H9 (cell line): ENCODE measurements at regions not wholly inside any gene's neighbourhood (a gene's known extent, or its start where the extent isn't known, plus 50 kb on each side); places are given as distances from the start of the nearest gene placed in this dataset.

Source experiments
- DNase-seq: peaks from one replicate; pipeline ENCODE4 v3.0.0-alpha.2; 2017
- H2AFZ ChIP-seq: one replicate; pipeline ENCODE4 v1.6.1; 2013; ENCODE audit warnings: mild to moderate bottlenecking, low read length, control low read depth, moderate library complexity
- H2AK5ac ChIP-seq: 2 replicates; pipeline ENCODE4 v1.6.1; 2013; ENCODE audit warnings: low read length, control low read depth, mixed read lengths; ENCODE audit not compliant: insufficient read length
- H2BK120ac ChIP-seq: one replicate; pipeline ENCODE4 v1.6.1; 2013; ENCODE audit warnings: low read depth, mild to moderate bottlenecking, low read length, control low read depth, inconsistent platforms; ENCODE audit not compliant: poor library complexity, severe bottlenecking
- H2BK12ac ChIP-seq: 2 replicates; pipeline ENCODE4 v1.6.1; 2013; ENCODE audit warnings: low read length, control low read depth, mixed read lengths, low read depth; ENCODE audit not compliant: insufficient read length
- H2BK15ac ChIP-seq: 2 replicates; pipeline ENCODE4 v1.6.1; 2013; ENCODE audit warnings: low read depth, low read length, control low read depth
- H2BK20ac ChIP-seq: one replicate; pipeline ENCODE4 v1.6.1; 2013; ENCODE audit warnings: low read depth, mild to moderate bottlenecking, low read length, control low read depth, inconsistent platforms; ENCODE audit not compliant: poor library complexity, severe bottlenecking
- H2BK5ac ChIP-seq: 2 replicates; pipeline ENCODE4 v1.6.1; 2013; ENCODE audit warnings: low read length, control low read depth, mixed read lengths; ENCODE audit not compliant: insufficient read length
- H3K14ac ChIP-seq: 2 replicates; pipeline ENCODE4 v1.6.1; 2013; ENCODE audit warnings: low read length, control low read depth; ENCODE audit not compliant: insufficient read depth
- H3K18ac ChIP-seq: 2 replicates; pipeline ENCODE4 v1.6.1; 2013; ENCODE audit warnings: low read depth, mild to moderate bottlenecking, mixed read lengths, low read length, control low read depth; ENCODE audit not compliant: insufficient read length
- H3K23ac ChIP-seq: 2 replicates; pipeline ENCODE4 v1.6.1; 2013; ENCODE audit warnings: low read length, control low read depth, mixed read lengths, low read depth; ENCODE audit not compliant: insufficient read length
- H3K23me2 ChIP-seq: 2 replicates; pipeline ENCODE4 v1.6.1; 2013; ENCODE audit warnings: low read depth, mild to moderate bottlenecking, mixed read lengths, low read length, control low read depth; ENCODE audit not compliant: insufficient read length, poor library complexity, severe bottlenecking
- H3K27ac ChIP-seq: 2 replicates; pipeline ENCODE4 v1.5.1; 2013; ENCODE audit warnings: low read length, control low read depth, mixed read lengths, low read depth; ENCODE audit not compliant: insufficient read length
- H3K27me3 ChIP-seq: 2 replicates; pipeline ENCODE4 v1.6.1; 2013; ENCODE audit warnings: low read length, control low read depth, inconsistent platforms; ENCODE audit not compliant: insufficient read depth
- H3K4ac ChIP-seq: 2 replicates; pipeline ENCODE4 v1.6.1; 2013; ENCODE audit warnings: low read depth, mild to moderate bottlenecking, control low read depth, inconsistent platforms, low read length, moderate library complexity
- H3K4me1 ChIP-seq: 2 replicates; pipeline ENCODE4 v1.6.1; 2013; ENCODE audit warnings: low read length, control low read depth, inconsistent platforms; ENCODE audit not compliant: insufficient read depth
- H3K4me2 ChIP-seq: 2 replicates; pipeline ENCODE4 v1.6.1; 2013; ENCODE audit warnings: low read length, control low read depth, mixed read lengths; ENCODE audit not compliant: insufficient read length, insufficient read depth
- H3K56ac ChIP-seq: 2 replicates; pipeline ENCODE4 v1.6.1; 2013; ENCODE audit warnings: low read depth, mild to moderate bottlenecking, mixed read lengths, low read length, control low read depth; ENCODE audit not compliant: insufficient read length
- H3K79me1 ChIP-seq: 2 replicates; pipeline ENCODE4 v1.6.1; 2013; ENCODE audit warnings: low read depth, mild to moderate bottlenecking, moderate library complexity, low read length, control low read depth, inconsistent platforms; ENCODE audit not compliant: insufficient read depth, poor library complexity, severe bottlenecking
- H3K79me2 ChIP-seq: 2 replicates; pipeline ENCODE4 v1.6.1; 2013; ENCODE audit warnings: low read length, control low read depth, inconsistent platforms; ENCODE audit not compliant: insufficient read depth
- H3K9ac ChIP-seq: 2 replicates; pipeline ENCODE4 v1.6.1; 2013; ENCODE audit warnings: low read length, control low read depth, mixed read lengths; ENCODE audit not compliant: insufficient read length; ENCODE audit errors: extremely low read depth
- H3K9me3 ChIP-seq: one replicate; pipeline ENCODE4 v1.6.1; 2013; ENCODE audit warnings: low read depth, low read length, inconsistent platforms; ENCODE audit not compliant: control insufficient read depth
- H3T11ph ChIP-seq: one replicate; pipeline ENCODE4 v1.6.1; 2013; ENCODE audit warnings: mild to moderate bottlenecking, low read length, control low read depth, inconsistent platforms
- H4K20me1 ChIP-seq: one replicate; pipeline ENCODE4 v1.6.1; 2013; ENCODE audit not compliant: control insufficient read depth, insufficient read length, insufficient read depth
- H4K5ac ChIP-seq: 2 replicates; pipeline ENCODE4 v1.6.1; 2013; ENCODE audit warnings: low read depth, mild to moderate bottlenecking, mixed read lengths, low read length, control low read depth; ENCODE audit not compliant: insufficient read length
- H4K8ac ChIP-seq: replicated peaks from 2 replicates; pipeline ENCODE4 v1.6.1; 2013; ENCODE audit warnings: low read length, control low read depth, mixed read lengths, low read depth; ENCODE audit not compliant: insufficient read length
- H4K91ac ChIP-seq: 2 replicates; pipeline ENCODE4 v1.6.1; 2013; ENCODE audit warnings: low read depth, mild to moderate bottlenecking, moderate library complexity, mixed read lengths, low read length, control low read depth; ENCODE audit not compliant: insufficient read length
- H3K27ac Mint-ChIP-seq, 3 experiments: 2 replicates in 2 of 3; 3 replicates in 1 of 3; pipeline ENCODE4 v1.8.0; 2020 to 2021; ENCODE audit warnings: mixed read lengths in 3 of 3, mild to moderate bottlenecking in 1 of 3, moderate library complexity in 1 of 3
- H3K27me3 Mint-ChIP-seq: 2 replicates; pipeline ENCODE4 v1.8.0; 2021; ENCODE audit warnings: low read depth, mild to moderate bottlenecking, moderate library complexity, mixed read lengths
- H3K36me3 Mint-ChIP-seq, 3 experiments: 2 replicates in 2 of 3; 3 replicates in 1 of 3; pipeline ENCODE4 v1.8.0; 2020 to 2021; ENCODE audit warnings: low read depth in 3 of 3, mixed read lengths in 3 of 3; ENCODE audit not compliant: insufficient read depth in 1 of 3
- H3K4me1 Mint-ChIP-seq, 2 experiments: 2 replicates each; pipeline ENCODE4 v1.8.0; 2020; ENCODE audit warnings: mixed read lengths in 2 of 2
- H3K4me3 Mint-ChIP-seq, 2 experiments: 2 replicates in 1 of 2; 3 replicates in 1 of 2; pipeline ENCODE4 v1.8.0; 2020 to 2021; ENCODE audit warnings: mild to moderate bottlenecking in 2 of 2, mixed read lengths in 2 of 2, moderate library complexity in 1 of 2
- H3K9me3 Mint-ChIP-seq, 2 experiments: 2 replicates in 1 of 2; 3 replicates in 1 of 2; pipeline ENCODE4 v1.8.0; 2020; ENCODE audit warnings: mild to moderate bottlenecking in 2 of 2, mixed read lengths in 2 of 2, moderate library complexity in 1 of 2
- WGBS: extraction: QIAGEN DNeasy Blood & Tissue Kit; methylation state at CpG from one replicate; pipeline ENCODE4 v1.1.7; 2013; ENCODE audit warnings: missing lambda C conversion rate, low lambda C conversion rate, mixed read lengths; ENCODE audit not compliant: insufficient read length; ENCODE audit errors: extremely low coverage; 5-methylcytosine and 5-hydroxymethylcytosine counted together
- TF ChIP-seq, protein P1 (sequence below): fragments of 200-600 bp; sonication (generic); conservative IDR thresholded peaks from 3 replicates; pipeline ENCODE4 v1.8.0; 2021; ENCODE audit warnings: antibody characterized with exemption, mild to moderate bottlenecking

DNA sequence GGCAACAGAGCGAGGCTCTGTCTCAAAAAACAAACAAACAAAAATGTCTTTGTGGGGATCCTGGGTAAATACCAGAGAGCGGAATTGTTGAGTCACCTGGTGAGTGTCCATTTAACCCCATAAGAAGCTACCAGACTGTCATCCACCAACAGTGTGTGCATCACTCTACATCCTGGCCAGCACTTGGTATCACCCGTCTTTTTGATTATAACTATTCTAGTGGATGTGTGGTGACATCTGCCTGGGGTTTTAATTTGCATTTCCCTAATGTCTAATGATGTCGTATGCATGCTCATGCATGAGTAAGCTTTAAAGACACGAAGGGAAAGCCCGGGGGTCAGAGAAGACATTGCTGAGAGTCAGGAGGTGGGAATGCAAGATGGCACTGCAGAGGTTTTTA, 126.7 kb upstream of the MRI1 start:
- Histone ChIP-seq H4K8ac (no peak overlapping the region), H2AFZ (no peak overlapping the region), H3K56ac (no peak overlapping the region), H4K91ac (no peak overlapping the region), H3K23me2 (no peaks in the 10 kb centered on the region), H4K20me1 (no peaks in the 10 kb centered on the region), H3K79me1 (no peaks in the 10 kb centered on the region), H3K27ac (no peak overlapping the region), H3K27me3 (no peaks in the 10 kb centered on the region), H3T11ph (no peak overlapping the region), H2BK20ac (no peak overlapping the region), H3K4me2 (no peak overlapping the region), H3K14ac (no peak overlapping the region), H3K9me3 (no peaks in the 10 kb centered on the region), H3K23ac (no peak overlapping the region), H4K5ac (no peak overlapping the region), H3K18ac (no peak overlapping the region), H3K79me2 (no peaks in the 10 kb centered on the region), H2BK120ac (no peak overlapping the region), H3K4me1 (peaks cover 5% of the 10 kb centered on the region; the same call in 1 of the 2 replicates), H2AK5ac (no peak overlapping the region), H3K9ac (no peak overlapping the region), H3K4ac (no peak overlapping the region), H2BK5ac (no peak overlapping the region), H2BK15ac (no peak overlapping the region), H2BK12ac (no peak overlapping the region)
- Mint-ChIP-seq H3K36me3 (peaks cover 1 to 6% (median 5%) of the 10 kb centered on the region in 3 experiments; a peak in 3 of 7 replicates), H3K27ac (no peak overlapping the region; a peak in 1 of 7 replicates), H3K9me3 (peaks cover 8 to 10% of the 10 kb centered on the region in 2 experiments; a peak in 4 of 5 replicates), H3K4me1 (peaks cover 11 to 13% of the 10 kb centered on the region in 2 experiments), H3K27me3 (peaks cover 6% of the 10 kb centered on the region), H3K4me3 (no peak overlapping the region)
- WGBS, result no CpG with 5 or more reads among the region's 6 CpGs
- TF ChIP-seq, protein P1, sequence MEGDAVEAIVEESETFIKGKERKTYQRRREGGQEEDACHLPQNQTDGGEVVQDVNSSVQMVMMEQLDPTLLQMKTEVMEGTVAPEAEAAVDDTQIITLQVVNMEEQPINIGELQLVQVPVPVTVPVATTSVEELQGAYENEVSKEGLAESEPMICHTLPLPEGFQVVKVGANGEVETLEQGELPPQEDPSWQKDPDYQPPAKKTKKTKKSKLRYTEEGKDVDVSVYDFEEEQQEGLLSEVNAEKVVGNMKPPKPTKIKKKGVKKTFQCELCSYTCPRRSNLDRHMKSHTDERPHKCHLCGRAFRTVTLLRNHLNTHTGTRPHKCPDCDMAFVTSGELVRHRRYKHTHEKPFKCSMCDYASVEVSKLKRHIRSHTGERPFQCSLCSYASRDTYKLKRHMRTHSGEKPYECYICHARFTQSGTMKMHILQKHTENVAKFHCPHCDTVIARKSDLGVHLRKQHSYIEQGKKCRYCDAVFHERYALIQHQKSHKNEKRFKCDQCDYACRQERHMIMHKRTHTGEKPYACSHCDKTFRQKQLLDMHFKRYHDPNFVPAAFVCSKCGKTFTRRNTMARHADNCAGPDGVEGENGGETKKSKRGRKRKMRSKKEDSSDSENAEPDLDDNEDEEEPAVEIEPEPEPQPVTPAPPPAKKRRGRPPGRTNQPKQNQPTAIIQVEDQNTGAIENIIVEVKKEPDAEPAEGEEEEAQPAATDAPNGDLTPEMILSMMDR, result no peak
- DNase-seq, result no peak
